Muscle of leg (tissue), 3 donors: ENCODE measurements at regions not wholly inside any gene's neighbourhood (a gene's known extent, or its start where the extent isn't known, plus 50 kb on each side); places are given as distances from the start of the nearest gene placed in this dataset.

Experiments used
- DNase-seq: peaks from one replicate; pipeline ENCODE4 v3.0.0; 2013
- H3K27ac ChIP-seq: one replicate; pipeline ENCODE4 v1.5.1; 2013; ENCODE audit warnings: mild to moderate bottlenecking, low read length, control low read depth
- H3K27me3 ChIP-seq: one replicate; pipeline ENCODE4 v1.6.1; 2013; ENCODE audit warnings: low read length; ENCODE audit not compliant: control insufficient read depth, insufficient read depth
- H3K36me3 ChIP-seq: one replicate; pipeline ENCODE4 v1.6.1; 2013; ENCODE audit warnings: low read length; ENCODE audit not compliant: control insufficient read depth, insufficient read depth
- H3K4me1 ChIP-seq: one replicate; pipeline ENCODE4 v1.6.1; 2013; ENCODE audit warnings: low read length; ENCODE audit not compliant: control insufficient read depth, insufficient read depth
- H3K4me3 ChIP-seq: one replicate; pipeline ENCODE4 v1.5.1; 2013; ENCODE audit warnings: low read length, control low read depth
- H3K9me3 ChIP-seq: replicated peaks from 2 replicates; pipeline ENCODE4 v1.6.1; 2013; ENCODE audit warnings: low read depth, low read length; ENCODE audit not compliant: control insufficient read depth
- WGBS: methylation state at CpG from one replicate; pipeline ENCODE4 v1.1.5; 2013; ENCODE audit warnings: missing lambda C conversion rate; ENCODE audit not compliant: insufficient coverage; 5-methylcytosine and 5-hydroxymethylcytosine counted together

DNA sequence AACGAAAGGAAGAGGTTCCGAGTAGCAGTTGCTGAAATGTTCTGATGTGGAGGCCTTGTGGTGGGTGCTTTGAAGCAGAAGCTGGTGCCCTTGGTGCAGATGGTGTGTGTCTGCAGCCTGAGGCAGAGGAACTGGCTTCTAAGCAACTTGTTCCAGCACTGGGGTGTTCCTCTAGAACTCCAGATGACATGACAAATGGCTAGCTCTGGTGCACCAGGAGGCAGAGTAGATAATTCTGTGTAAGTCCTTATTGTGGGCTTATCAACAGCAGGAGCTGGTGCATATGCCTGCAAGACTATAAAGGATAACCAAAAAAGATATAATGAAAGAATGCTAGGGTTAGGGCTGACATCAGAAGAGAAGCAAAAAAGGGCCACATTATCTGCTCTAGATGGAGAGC, 76.5 kb downstream of the ARL5B start:
- H3K27me3 ChIP-seq, result no peaks in the 10 kb centered on the region
- H3K4me1 ChIP-seq, result no peaks in the 10 kb centered on the region
- no peak overlapping the region for H3K4me3 ChIP-seq
- no peaks in the 10 kb centered on the region for H3K9me3 ChIP-seq
- H3K36me3 ChIP-seq, result no peaks in the 10 kb centered on the region
- no peak overlapping the region for H3K27ac ChIP-seq
- DNase-seq, result no peak
- 95% methylated on average over 2 of the region's 2 CpGs for WGBS

DNA sequence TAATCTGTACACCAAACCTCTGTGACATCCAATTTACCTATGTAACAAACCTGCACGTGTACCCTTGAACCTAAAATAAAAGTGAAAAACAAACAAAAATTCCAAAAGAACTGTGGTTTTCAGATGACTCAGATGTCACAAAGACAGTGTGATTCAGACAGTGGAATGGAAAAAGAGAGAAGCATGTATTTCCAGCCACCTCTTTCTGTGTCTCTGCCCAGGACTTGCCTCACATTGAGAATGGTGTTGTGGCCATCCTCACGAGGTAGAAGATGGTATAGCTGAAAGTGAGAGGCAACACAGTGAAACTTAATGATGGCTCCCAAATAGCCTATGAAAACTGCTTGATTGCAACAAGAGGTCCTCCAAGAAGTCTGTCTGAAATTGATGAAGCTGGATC, 78.0 kb downstream of the ARL5B start:
- H3K4me1 ChIP-seq, result no peaks in the 10 kb centered on the region
- no peak for DNase-seq
- H3K9me3 ChIP-seq, result peaks cover 2% of the 10 kb centered on the region
- H3K4me3 ChIP-seq, result no peak overlapping the region
- H3K27ac ChIP-seq, result no peak overlapping the region
- no peaks in the 10 kb centered on the region for H3K36me3 ChIP-seq
- H3K27me3 ChIP-seq, result no peaks in the 10 kb centered on the region
- 86% methylated on average over 1 of the region's 2 CpGs for WGBS

DNA sequence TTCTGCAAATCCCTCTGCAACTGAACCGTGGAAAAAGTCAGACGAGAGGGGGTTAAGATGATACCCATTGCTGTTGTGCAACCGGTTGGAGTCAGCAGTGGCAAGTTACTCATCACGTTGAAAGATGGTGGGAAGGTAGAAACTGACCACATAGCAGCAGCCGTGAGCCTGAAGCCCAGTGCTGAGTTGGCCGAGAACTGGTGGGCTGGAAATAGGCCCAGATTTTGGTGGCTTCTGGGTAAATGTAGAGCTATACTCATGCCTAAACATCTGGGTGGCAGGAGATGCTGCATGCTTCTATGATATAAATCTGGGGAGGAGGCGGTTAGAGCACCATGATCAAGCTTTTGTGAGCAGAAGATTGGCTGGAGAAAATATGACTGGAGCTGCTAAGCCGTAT, 78.6 kb downstream of the ARL5B start:
- no peak overlapping the region for H3K4me3 ChIP-seq
- no peaks in the 10 kb centered on the region for H3K36me3 ChIP-seq
- H3K27ac ChIP-seq, result no peak overlapping the region
- WGBS, result 85% methylated on average over 8 of the region's 8 CpGs
- H3K27me3 ChIP-seq, result no peaks in the 10 kb centered on the region
- H3K9me3 ChIP-seq, result peaks cover 2% of the 10 kb centered on the region
- DNase-seq, result no peak
- no peaks in the 10 kb centered on the region for H3K4me1 ChIP-seq

DNA sequence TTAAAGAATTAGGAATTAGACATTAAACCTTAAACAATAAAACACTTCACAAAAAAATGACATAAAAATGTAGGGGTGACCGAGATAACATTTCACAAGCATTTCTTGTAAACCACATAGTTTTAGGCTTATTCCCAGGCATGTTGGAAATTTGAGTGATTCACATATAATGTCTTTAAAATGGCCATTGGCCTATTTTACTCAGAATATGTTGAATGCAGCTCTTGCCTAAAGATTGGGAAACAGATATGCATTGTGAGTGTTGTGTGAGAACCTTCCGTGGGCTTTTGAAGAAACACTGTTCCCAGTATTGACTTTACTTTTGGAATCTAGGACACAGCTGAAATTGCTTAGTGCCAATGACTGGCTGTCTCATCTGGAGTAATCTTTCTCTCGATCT, 79.6 kb downstream of the ARL5B start:
- Histone ChIP-seq H3K4me1 (no peaks in the 10 kb centered on the region), H3K9me3 (peaks cover 2% of the 10 kb centered on the region), H3K4me3 (no peak overlapping the region), H3K27me3 (no peaks in the 10 kb centered on the region), H3K27ac (no peak overlapping the region), H3K36me3 (no peaks in the 10 kb centered on the region)
- no peak for DNase-seq
- WGBS, result no CpG with 5 or more reads among the region's 3 CpGs

GRCh38 chr10:18743926-18744325, 84.7 kb downstream of the ARL5B start:
- Histone ChIP-seq H3K36me3 (no peaks in the 10 kb centered on the region), H3K4me3 (no peak overlapping the region), H3K9me3 (peaks cover 2% of the 10 kb centered on the region), H3K4me1 (no peaks in the 10 kb centered on the region), H3K27me3 (no peaks in the 10 kb centered on the region), H3K27ac (no peak overlapping the region)
- DNase-seq, result no peak

- no peak overlapping the region for H3K27ac ChIP-seq
- no peaks in the 10 kb centered on the region for H3K9me3 ChIP-seq
- DNase-seq, result no peak
- H3K4me3 ChIP-seq, result no peak overlapping the region
- 72% methylated on average over 5 of the region's 11 CpGs for WGBS
- H3K27me3 ChIP-seq, result no peaks in the 10 kb centered on the region
- H3K36me3 ChIP-seq, result no peaks in the 10 kb centered on the region
- no peaks in the 10 kb centered on the region for H3K4me1 ChIP-seq
These were observed 94.2 kb downstream of the ARL5B start for GRCh38 chr10:18753312-18753895.

- 86% methylated on average over 1 of the region's 1 CpG for WGBS
- Histone ChIP-seq H3K27ac (no peak overlapping the region), H3K27me3 (no peaks in the 10 kb centered on the region), H3K4me3 (no peak overlapping the region), H3K36me3 (no peaks in the 10 kb centered on the region), H3K9me3 (no peaks in the 10 kb centered on the region), H3K4me1 (no peaks in the 10 kb centered on the region)
- no peak for DNase-seq
These were observed 100.3 kb downstream of the ARL5B start for GRCh38 chr10:18759575-18759974.

- H3K4me1 ChIP-seq, result no peaks in the 10 kb centered on the region
- DNase-seq, result no peak
- H3K27ac ChIP-seq, result no peak overlapping the region
- H3K27me3 ChIP-seq, result no peaks in the 10 kb centered on the region
- no peaks in the 10 kb centered on the region for H3K9me3 ChIP-seq
- no peaks in the 10 kb centered on the region for H3K36me3 ChIP-seq
- H3K4me3 ChIP-seq, result no peak overlapping the region
- 88% methylated on average over 1 of the region's 4 CpGs for WGBS
These were observed 101.6 kb downstream of the ARL5B start for GRCh38 chr10:18760836-18761235.

DNA sequence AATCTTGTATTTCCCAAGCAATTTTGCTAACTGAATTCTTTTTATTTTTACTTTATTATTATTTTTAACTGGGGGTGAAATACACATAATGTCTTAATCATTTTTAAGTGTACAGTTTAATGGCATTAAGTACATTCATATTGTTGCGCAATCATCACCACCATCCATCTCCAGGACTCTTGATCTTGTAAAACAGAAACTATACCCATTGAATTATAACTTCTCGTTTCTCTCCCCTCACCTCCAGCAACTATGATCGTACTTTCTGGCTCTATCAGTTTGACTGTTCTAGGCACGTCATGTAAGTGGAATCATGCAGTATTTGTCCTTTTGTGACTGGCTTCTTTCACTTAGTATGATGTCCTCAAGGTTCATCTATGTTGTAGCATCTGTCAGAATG, 108.8 kb downstream of the ARL5B start:
- no peak for DNase-seq
- H3K36me3 ChIP-seq, result no peaks in the 10 kb centered on the region
- no peak overlapping the region for H3K27ac ChIP-seq
- H3K27me3 ChIP-seq, result no peaks in the 10 kb centered on the region
- no peaks in the 10 kb centered on the region for H3K4me1 ChIP-seq
- H3K4me3 ChIP-seq, result no peak overlapping the region
- H3K9me3 ChIP-seq, result no peaks in the 10 kb centered on the region
- WGBS, result no CpG with 5 or more reads among the region's 4 CpGs

GRCh38 chr10:18773180-18773579, 113.9 kb downstream of the ARL5B start:
- no peaks in the 10 kb centered on the region for H3K27me3 ChIP-seq
- no peaks in the 10 kb centered on the region for H3K9me3 ChIP-seq
- no peak for DNase-seq
- WGBS, result 80% methylated on average over 3 of the region's 4 CpGs
- H3K4me3 ChIP-seq, result no peak overlapping the region
- no peak overlapping the region for H3K27ac ChIP-seq
- H3K36me3 ChIP-seq, result no peaks in the 10 kb centered on the region
- H3K4me1 ChIP-seq, result no peaks in the 10 kb centered on the region

GRCh38 chr10:18777258-18777657, 118.0 kb downstream of the ARL5B start:
- Histone ChIP-seq H3K27ac (no peak overlapping the region), H3K9me3 (peaks cover 3% of the 10 kb centered on the region), H3K4me3 (no peak overlapping the region), H3K4me1 (no peaks in the 10 kb centered on the region), H3K36me3 (no peaks in the 10 kb centered on the region), H3K27me3 (no peaks in the 10 kb centered on the region)
- DNase-seq, result no peak
- whole genome bisulfite sequencing, result 83% methylated on average over 6 of the region's 8 CpGs
